Right lobe of liver (tissue), 4 donors: ENCODE measurements at regions not wholly inside any gene's neighbourhood (a gene's known extent, or its start where the extent isn't known, plus 50 kb on each side); places are given as distances from the start of the nearest gene placed in this dataset.

ENCODE experiments used
- CTCF ChIP-seq, 4 donors: fragments of 200-600 bp in 3 of 4; fragments of 450-650 bp in 1 of 4; IDR thresholded peaks; one replicate each; pipeline versions ENCODE4 v1.5.1 to v1.8.0; 2016 to 2022; ENCODE audit warnings: antibody characterized with exemption in 4 of 4, mild to moderate bottlenecking in 2 of 4
- POLR2A ChIP-seq: fragments of 450-650 bp; IDR thresholded peaks from one replicate; pipeline ENCODE4 v1.6.1; 2017; ENCODE audit warnings: antibody characterized with exemption, mild to moderate bottlenecking
- donor health status: DM: no; HTN: no; CAD: no.
- donor health status: DM: no; HTN: no; CAD: no.
- donor health status: DM: no; HTN: yes; CAD: no.

DNA sequence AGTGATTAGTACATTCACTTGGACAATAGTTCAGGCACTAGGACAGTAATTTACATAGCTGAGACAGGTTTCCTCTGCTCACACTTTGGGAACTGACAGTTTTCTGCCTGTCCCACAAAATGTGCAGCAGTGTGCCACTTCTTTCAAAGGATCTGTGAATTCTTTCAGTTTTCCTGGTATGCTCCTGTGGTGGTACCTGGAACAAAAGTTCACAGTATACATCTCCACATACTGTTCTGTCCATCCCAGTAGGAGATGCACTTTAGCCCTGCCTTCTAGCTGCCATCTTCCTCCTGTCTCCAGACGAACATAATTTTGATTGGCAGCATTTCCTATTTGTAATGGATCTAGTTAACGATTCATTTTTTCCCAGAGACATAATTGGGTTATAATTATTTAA is 360.8 kb upstream of the CXorf51B start:
- TF ChIP-seq CTCF (IDR thresholded peaks at IDR 0.05) (no peak), POLR2A (no peak)
